Peyer's patch (tissue), 4 donors: ENCODE measurements at regions not wholly inside any gene's neighbourhood (a gene's known extent, or its start where the extent isn't known, plus 50 kb on each side); places are given as distances from the start of the nearest gene placed in this dataset.

Source experiments
- POLR2A ChIP-seq, 2 donors: fragments of 450-650 bp; IDR thresholded peaks; one replicate each; pipeline ENCODE4 v1.5.1; 2017; ENCODE audit warnings: antibody characterized with exemption in 2 of 2, mild to moderate bottlenecking in 2 of 2, moderate library complexity in 2 of 2
- TF ChIP-seq, protein P1 (sequence below), 6 experiments: fragments of 450-650 bp in 4 of 6; fragments of 200-600 bp in 2 of 6; sonication (generic) in 1 of 6; IDR thresholded peaks; one replicate each; pipeline ENCODE4 v1.5.1; 2017 to 2019; ENCODE audit warnings: antibody characterized with exemption in 6 of 6, mild to moderate bottlenecking in 3 of 6, moderate library complexity in 1 of 6

DNA sequence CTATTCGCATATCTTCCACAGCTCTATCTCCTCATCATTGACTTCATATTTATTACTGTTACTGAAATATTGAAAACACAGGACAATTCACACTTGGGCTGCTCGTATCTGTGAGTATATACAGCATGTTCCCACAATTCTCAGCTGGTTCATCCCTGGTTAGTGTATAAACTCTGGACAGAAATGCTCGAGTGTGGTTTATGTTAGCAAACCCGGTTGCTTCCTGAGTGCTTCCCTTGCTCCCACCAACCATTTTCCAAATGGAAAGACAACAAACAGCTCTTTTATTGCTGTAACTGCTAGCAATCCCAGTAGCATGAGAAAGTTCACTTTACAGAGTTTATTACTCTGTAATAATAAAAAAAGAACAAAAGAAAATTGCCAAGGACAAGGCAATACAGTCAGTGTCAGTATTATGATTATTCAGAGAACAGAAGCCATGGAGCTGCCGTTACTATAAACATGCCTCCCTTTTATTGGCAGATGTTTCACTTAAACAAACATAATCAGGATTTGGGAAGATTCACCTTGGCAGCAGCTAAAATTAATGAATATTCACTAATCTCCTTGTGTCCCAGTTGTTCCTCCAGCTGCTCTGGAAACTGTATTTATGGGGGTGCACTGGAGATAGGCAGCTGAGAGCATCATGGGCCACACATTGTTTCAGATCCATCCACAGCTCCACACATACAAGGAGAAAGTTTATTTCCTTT is 134.1 kb upstream of the GUCY1A1 start:
- TF ChIP-seq POLR2A (IDR thresholded peaks at IDR 0.05): no peak
- TF ChIP-seq, protein P1, sequence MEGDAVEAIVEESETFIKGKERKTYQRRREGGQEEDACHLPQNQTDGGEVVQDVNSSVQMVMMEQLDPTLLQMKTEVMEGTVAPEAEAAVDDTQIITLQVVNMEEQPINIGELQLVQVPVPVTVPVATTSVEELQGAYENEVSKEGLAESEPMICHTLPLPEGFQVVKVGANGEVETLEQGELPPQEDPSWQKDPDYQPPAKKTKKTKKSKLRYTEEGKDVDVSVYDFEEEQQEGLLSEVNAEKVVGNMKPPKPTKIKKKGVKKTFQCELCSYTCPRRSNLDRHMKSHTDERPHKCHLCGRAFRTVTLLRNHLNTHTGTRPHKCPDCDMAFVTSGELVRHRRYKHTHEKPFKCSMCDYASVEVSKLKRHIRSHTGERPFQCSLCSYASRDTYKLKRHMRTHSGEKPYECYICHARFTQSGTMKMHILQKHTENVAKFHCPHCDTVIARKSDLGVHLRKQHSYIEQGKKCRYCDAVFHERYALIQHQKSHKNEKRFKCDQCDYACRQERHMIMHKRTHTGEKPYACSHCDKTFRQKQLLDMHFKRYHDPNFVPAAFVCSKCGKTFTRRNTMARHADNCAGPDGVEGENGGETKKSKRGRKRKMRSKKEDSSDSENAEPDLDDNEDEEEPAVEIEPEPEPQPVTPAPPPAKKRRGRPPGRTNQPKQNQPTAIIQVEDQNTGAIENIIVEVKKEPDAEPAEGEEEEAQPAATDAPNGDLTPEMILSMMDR (IDR thresholded peaks at IDR 0.05): no peak
